DOHH2 (cell line): ENCODE measurements at regions not wholly inside any gene's neighbourhood (a gene's known extent, or its start where the extent isn't known, plus 50 kb on each side); places are given as distances from the start of the nearest gene placed in this dataset.

Experiments
- H3F3A ChIP-seq: fragments of 200-600 bp; sonication (generic), shearing (Covaris generic); 2 replicates; pipeline ENCODE4 v1.6.0; 2016; ENCODE audit warnings: antibody characterized with exemption, mild to moderate bottlenecking; ENCODE audit not compliant: control insufficient read depth, insufficient read depth
- H3K27ac ChIP-seq: fragments of 200-600 bp; sonication (generic); 2 replicates; pipeline ENCODE4 v1.5.1; 2014; ENCODE audit warnings: low read depth, mild to moderate bottlenecking, low read length, moderate library complexity
- H3K27me3 ChIP-seq: fragments of 200-600 bp; sonication (generic); 2 replicates; pipeline ENCODE4 v1.6.1; 2014; ENCODE audit warnings: mild to moderate bottlenecking, low read length, mixed read lengths; ENCODE audit not compliant: control insufficient read depth
- H3K36me3 ChIP-seq: fragments of 200-600 bp; sonication (generic); 2 replicates; pipeline ENCODE4 v1.6.1; 2014; ENCODE audit warnings: mild to moderate bottlenecking, low read length, moderate library complexity, mixed read lengths; ENCODE audit not compliant: control insufficient read depth
- H3K4me1 ChIP-seq: fragments of 200-600 bp; sonication (generic); 2 replicates; pipeline ENCODE4 v1.6.1; 2014; ENCODE audit warnings: mild to moderate bottlenecking, low read length, mixed read lengths; ENCODE audit not compliant: control insufficient read depth
- H3K4me2 ChIP-seq: fragments of 200-600 bp; sonication (generic); 2 replicates; pipeline ENCODE4 v1.6.0; 2014; ENCODE audit warnings: mild to moderate bottlenecking, low read length, moderate library complexity
- H3K4me3 ChIP-seq: fragments of 200-600 bp; sonication (generic); 2 replicates; pipeline ENCODE4 v1.5.1; 2014; ENCODE audit warnings: mild to moderate bottlenecking, low read length, mixed read lengths
- H3K79me2 ChIP-seq: fragments of 200-600 bp; sonication (generic); 2 replicates; pipeline ENCODE4 v1.6.1; 2014; ENCODE audit warnings: mild to moderate bottlenecking, low read length, mixed read lengths; ENCODE audit not compliant: control insufficient read depth
- H3K9me2 ChIP-seq: fragments of 200-600 bp; sonication (generic); replicated peaks from 2 replicates; pipeline ENCODE4 v1.6.1; 2014; ENCODE audit warnings: mild to moderate bottlenecking, low read length, mixed read lengths; ENCODE audit not compliant: control insufficient read depth
- H3K9me3 ChIP-seq: fragments of 200-600 bp; sonication (generic); 2 replicates; pipeline ENCODE4 v1.6.1; 2014; ENCODE audit warnings: antibody characterized with exemption, low read length, mixed read lengths; ENCODE audit not compliant: control insufficient read depth, insufficient read depth
- H4K20me1 ChIP-seq: fragments of 200-600 bp; sonication (generic); 2 replicates; pipeline ENCODE4 v1.6.0; 2014; ENCODE audit warnings: low read depth, mild to moderate bottlenecking, antibody characterized with exemption, low read length, moderate library complexity; ENCODE audit not compliant: control insufficient read depth, insufficient read depth
- EZH2phosphoT487 ChIP-seq: fragments of 200-600 bp; sonication (generic); IDR thresholded peaks from 2 replicates; pipeline ENCODE4 v1.6.1; 2017; ENCODE audit warnings: borderline replicate concordance, mild to moderate bottlenecking, antibody characterized with exemption, low read length, moderate library complexity, mixed read lengths
- TF ChIP-seq, protein P1 (sequence below): fragments of 200-600 bp; sonication (generic); IDR thresholded peaks from one replicate; pipeline ENCODE4 v1.5.1; 2014; ENCODE audit warnings: antibody characterized with exemption, mild to moderate bottlenecking, low read depth, low read length; ENCODE audit not compliant: poor library complexity, severe bottlenecking

DNA sequence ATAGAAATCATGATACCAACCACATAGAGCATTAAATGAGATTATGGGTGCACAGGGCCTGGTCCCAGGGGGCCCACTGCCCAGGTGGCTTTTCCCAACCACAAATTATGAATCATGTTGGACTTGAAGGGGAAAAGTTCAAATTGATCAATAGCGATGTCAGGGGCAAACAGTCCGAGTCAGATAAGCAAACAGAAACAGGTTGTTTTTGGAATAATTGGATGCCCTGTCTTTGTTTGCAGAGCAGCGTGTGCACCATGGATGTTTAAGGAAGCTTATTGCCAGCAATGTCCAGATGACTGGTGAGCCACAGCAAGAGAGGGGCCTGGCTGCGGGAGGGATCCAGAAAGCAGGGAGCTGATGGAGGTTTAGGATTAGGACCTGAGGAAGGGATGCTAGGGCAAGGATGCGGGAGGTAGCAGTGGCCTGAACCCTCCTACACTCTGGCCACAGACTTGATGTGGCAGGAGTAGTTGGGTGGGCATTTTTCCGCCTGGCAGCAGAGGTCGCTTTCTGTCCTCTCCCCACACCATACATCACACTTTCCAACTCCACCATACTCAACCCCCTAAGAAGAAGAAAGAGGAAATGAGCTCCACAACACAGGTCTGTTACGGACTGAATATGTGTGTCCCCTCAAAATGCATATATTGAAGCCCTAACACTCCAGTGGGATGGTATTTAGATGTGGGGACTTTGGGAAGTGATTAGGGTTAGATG is 266.4 kb upstream of the RPL38 start:
- Histone ChIP-seq H3K9me2 (no peaks in the 10 kb centered on the region), H3K9me3 (no peaks in the 10 kb centered on the region), H4K20me1 (no peaks in the 10 kb centered on the region), H3K4me3 (no peak overlapping the region), H3K36me3 (no peaks in the 10 kb centered on the region), H3K4me2 (no peak overlapping the region), H3K4me1 (no peaks in the 10 kb centered on the region), H3K27me3 (no peaks in the 10 kb centered on the region), H3K79me2 (no peaks in the 10 kb centered on the region), H3F3A (no peaks in the 10 kb centered on the region), H3K27ac (no peak overlapping the region)
- no peak for TF ChIP-seq EZH2phosphoT487
- TF ChIP-seq, protein P1, sequence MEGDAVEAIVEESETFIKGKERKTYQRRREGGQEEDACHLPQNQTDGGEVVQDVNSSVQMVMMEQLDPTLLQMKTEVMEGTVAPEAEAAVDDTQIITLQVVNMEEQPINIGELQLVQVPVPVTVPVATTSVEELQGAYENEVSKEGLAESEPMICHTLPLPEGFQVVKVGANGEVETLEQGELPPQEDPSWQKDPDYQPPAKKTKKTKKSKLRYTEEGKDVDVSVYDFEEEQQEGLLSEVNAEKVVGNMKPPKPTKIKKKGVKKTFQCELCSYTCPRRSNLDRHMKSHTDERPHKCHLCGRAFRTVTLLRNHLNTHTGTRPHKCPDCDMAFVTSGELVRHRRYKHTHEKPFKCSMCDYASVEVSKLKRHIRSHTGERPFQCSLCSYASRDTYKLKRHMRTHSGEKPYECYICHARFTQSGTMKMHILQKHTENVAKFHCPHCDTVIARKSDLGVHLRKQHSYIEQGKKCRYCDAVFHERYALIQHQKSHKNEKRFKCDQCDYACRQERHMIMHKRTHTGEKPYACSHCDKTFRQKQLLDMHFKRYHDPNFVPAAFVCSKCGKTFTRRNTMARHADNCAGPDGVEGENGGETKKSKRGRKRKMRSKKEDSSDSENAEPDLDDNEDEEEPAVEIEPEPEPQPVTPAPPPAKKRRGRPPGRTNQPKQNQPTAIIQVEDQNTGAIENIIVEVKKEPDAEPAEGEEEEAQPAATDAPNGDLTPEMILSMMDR, result no peak

DNA sequence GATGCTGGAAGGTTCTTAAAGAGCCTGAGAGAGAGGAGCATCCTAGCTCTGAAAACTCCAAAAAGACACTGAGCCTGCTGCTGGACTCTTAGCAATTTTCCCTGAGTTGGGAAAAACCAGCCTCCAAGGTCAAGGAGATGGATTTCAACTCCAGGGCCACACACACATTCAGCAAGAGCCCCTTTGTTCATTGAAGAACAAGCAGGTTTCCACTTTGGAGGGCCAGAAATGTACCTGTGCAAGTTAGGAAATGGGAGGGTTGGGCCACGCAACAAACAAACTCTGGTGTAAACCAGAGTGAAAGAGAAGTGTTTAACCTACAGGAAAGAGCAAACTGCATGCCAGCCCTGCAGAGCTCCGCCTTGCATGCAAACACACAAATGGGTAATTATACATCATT is 264.8 kb upstream of the RPL38 start:
- H3K27ac ChIP-seq, result no peak overlapping the region
- H3K36me3 ChIP-seq, result no peaks in the 10 kb centered on the region
- H3K4me3 ChIP-seq, result no peak overlapping the region
- no peaks in the 10 kb centered on the region for H3K27me3 ChIP-seq
- H3K4me2 ChIP-seq, result no peak overlapping the region
- TF ChIP-seq, protein P1, result no peak
- no peak for TF ChIP-seq EZH2phosphoT487
- no peaks in the 10 kb centered on the region for H3K9me2 ChIP-seq
- H3K79me2 ChIP-seq, result no peaks in the 10 kb centered on the region
- H3K9me3 ChIP-seq, result no peaks in the 10 kb centered on the region
- no peaks in the 10 kb centered on the region for H3F3A ChIP-seq
- no peaks in the 10 kb centered on the region for H3K4me1 ChIP-seq
- H4K20me1 ChIP-seq, result no peaks in the 10 kb centered on the region

DNA sequence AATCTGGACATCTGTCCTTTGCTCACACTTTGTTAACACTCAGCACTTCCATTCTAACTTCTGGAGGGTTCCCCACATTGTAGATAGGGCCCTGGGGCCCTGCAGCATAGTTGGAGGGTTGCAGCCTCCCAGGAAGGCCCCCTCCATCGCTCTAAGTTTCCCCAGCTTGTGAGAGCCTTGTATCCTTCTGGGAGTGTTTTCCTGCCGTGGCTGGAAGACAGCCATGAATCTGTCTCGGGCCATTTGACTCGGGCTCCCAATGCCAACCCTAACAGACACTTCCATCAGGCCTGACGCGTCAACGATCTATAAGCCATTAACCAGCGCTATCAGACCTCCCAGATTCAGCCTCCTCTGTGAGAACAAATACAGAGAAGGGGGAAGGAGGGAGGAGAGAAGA is 263.7 kb upstream of the RPL38 start:
- Histone ChIP-seq H3K4me3 (no peak overlapping the region), H3K27ac (no peak overlapping the region), H3F3A (no peaks in the 10 kb centered on the region), H3K4me1 (no peaks in the 10 kb centered on the region), H3K27me3 (no peaks in the 10 kb centered on the region), H3K4me2 (no peak overlapping the region), H3K79me2 (no peaks in the 10 kb centered on the region), H3K36me3 (no peaks in the 10 kb centered on the region), H3K9me3 (no peaks in the 10 kb centered on the region), H4K20me1 (no peaks in the 10 kb centered on the region), H3K9me2 (no peaks in the 10 kb centered on the region)
- TF ChIP-seq EZH2phosphoT487, result no peak
- TF ChIP-seq, protein P1, result no peak
